ENCODE measurements at regions not wholly inside any gene's neighbourhood (a gene's known extent, or its start where the extent isn't known, plus 50 kb on each side); places are given as distances from the start of the nearest gene placed in this dataset.
"Not testable (repeated sequence)": the region's sequence is repeated elsewhere in the genome, so short reads cannot be mapped to it uniquely, and the experiment has no call there.

DNA sequence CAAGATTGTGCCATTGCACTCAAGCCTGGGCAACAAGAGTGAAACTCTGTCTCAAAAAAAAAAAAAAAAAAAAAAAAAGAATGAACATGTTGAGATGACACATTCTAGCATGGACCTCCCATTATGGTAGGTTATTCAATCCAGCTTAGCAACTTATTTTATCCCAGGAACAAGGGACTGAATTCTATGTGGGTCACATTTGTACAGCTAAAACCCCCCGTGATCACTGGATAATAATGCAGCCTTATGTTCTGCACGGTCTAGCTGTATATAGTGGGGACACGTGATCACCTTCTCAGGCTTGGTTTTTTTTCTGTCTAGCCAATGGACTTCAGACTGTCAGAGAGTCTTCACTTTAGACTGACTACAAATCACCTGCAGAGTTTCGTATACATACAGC is 115.2 kb upstream of the FRG1 start:
- DNase-seq (ENCODE audit: low read depth) = no peak

DNA sequence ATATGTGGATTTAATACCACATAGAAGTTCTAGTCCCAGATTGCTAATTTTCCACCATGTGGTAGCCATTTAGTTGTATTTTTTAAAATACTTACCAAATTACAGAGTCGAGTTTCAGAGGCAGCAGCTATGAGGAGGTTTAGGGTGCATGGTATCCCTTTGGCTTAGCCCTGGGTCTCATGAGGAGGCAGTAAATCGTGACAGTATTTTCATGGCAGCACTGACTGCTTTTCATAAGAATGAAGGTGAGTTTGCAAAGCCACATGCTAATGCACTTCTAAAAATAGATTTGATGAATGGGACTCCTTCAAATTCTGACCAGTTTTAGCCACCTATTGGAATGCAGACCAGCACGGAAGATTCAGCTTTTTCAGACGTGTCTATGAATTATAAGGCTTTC is 114.0 kb upstream of the FRG1 start:
- DNase-seq (ENCODE audit: low read depth) = no peak

DNA sequence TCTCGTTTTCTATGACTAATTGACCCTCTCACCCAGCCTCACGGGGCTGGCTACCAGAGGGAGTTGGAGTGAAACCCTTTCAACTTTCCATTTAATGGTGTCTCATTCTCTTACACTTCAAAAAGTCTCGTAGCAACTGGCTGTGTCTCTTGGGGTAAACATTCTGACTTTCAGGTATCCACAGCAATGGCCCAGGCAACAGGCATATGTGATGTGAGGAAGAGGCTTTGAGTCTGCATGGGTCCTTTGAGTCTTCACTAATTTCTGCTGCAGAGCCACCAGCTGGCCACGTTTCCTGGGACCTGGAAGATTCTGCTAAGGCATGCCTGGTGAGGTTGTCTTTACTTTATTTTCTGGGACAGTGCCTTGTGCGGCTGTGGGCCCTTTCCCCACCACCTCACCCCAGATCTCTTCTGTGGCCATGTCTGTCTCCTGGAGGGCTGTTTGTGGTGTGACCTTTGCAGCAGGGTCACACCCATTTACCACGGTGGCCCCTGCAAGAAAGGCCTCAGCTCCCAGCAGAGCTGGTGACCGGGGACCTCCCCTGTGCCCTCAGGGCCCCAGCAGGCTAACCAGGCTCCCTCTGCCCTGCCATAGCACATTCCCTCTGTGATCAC is 112.5 kb upstream of the FRG1 start:
- no peak for DNase-seq (ENCODE audit: low read depth)

DNA sequence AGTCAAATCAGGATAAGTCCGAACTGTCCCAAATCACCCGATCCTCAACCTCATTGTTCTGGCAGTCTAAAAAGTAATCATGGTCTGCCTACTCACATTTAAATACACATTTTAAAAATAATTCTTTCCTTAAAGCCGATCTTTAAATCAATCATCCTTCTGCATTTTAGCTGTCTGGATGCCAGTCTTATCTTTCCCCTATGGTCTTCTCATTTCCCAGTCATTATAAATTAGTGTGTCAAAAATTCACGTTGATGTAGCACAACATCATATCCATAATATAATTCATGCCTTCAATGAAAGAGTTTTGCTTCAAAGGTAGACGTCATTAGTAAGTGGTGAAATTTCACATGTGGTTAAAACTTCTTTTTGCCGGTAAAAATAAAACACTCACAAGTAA is 108.1 kb upstream of the FRG1 start:
- DNase-seq (ENCODE audit: low read depth) = no peak

- DNase-seq (ENCODE audit: low read depth) = no peak
Measured at GRCh38 chr4:189834616-189835015, 106.1 kb upstream of the FRG1 start.

- DNase-seq (ENCODE audit: low read depth) = no peak
Measured at GRCh38 chr4:189835505-189835904, 105.2 kb upstream of the FRG1 start.

DNA sequence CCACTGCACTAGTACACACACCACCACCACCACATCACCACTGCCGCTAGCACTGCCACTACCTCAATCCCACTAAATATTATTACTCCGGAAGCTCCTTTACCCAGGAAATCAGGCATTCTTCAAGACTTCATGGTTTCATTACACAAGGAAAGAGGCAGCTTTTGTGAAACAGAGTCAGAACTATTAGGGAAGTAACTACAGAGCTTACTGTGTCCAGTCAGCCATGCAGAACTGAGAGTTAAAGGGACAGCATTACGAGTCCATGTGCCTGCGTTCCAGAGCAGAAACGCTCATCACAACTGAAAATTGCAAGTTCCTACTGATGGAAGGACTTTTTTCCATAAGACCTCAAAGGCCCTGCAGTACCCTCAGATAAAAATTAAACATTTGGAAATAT is 103.2 kb upstream of the FRG1 start:
- no peak for DNase-seq (ENCODE audit: low read depth)

- no peak for DNase-seq (ENCODE audit: low read depth)
Measured at GRCh38 chr4:189838821-189839497, 101.7 kb upstream of the FRG1 start.

DNA sequence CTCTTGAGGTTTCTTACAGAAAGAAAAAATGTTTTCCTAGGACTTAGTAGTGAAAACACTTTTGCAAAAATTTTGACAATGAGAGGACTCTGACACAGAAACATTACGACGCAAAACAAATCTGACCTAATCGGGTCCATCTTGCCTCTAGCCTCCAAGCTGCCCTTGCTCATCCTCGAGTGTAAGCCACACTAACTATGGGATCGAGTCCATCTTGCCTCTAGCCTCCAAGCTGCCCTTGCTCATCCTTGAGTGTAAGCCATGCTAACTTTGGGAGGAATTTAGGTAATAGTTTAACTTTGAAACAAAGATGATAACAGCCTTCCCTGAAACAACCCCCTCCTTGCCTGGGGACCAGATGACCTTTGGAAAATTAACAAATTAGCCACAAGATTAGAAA is 100.3 kb upstream of the FRG1 start:
- DNase-seq (ENCODE audit: low read depth) = no peak

- no peak for DNase-seq (ENCODE audit: low read depth)
Measured at GRCh38 chr4:189843413-189844009, 97.2 kb upstream of the FRG1 start.

GRCh38 chr4:189845145-189845846 is 95.4 kb upstream of the FRG1 start:
- no peak for DNase-seq (ENCODE audit: low read depth)

DNA sequence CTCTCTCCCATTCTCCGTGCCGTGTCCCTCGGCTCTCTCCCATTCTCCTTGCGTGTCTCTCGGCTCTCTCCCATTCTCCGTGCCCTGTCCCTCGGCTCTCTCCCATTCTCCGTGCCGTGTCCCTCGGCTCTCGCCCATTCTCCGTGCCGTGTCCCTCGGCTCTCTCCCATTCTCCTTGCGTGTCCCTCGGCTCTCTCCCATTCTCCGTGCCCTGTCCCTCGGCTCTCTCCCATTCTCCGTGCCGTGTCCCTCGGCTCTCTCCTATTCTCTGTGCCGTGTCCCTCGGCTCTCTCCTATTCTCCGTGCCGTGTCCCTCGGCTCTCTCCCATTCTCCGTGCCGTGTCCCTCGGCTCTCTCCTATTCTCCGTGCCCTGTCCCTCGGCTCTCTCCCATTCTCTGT is 94.6 kb upstream of the FRG1 start:
- not testable (repeated sequence) for DNase-seq (ENCODE audit: low read depth)

- DNase-seq (ENCODE audit: low read depth) = not testable (repeated sequence)
Measured at GRCh38 chr4:189846608-189847007, 94.1 kb upstream of the FRG1 start.

DNA sequence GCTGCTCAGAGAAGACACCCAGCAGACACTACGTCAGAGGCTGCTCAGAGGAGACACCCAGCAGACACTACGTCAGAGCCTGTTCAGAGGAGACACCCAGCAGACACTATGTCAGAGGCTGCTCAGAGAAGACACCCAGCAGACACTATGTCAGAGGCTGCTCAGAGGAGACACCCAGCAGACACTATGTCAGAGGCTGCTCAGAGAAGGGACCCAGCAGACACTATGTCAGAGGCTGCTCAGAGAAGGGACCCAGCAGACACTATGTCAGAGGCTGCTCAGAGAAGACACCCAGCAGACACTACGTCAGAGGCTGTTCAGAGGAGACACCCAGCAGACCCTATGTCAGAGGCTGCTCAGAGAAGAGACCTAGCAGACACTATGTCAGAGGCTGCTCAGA is 92.0 kb upstream of the FRG1 start:
- DNase-seq (ENCODE audit: low read depth) = not testable (repeated sequence)

- no peak for DNase-seq (ENCODE audit: low read depth)
Measured at GRCh38 chr4:189850239-189850856, 90.3 kb upstream of the FRG1 start.

- no peak for DNase-seq (ENCODE audit: low read depth)
Measured at GRCh38 chr4:189858435-189858834, 82.2 kb upstream of the FRG1 start.

GRCh38 chr4:189861101-189861500 is 79.6 kb upstream of the FRG1 start:
- no peak for DNase-seq (ENCODE audit: low read depth)

DNA sequence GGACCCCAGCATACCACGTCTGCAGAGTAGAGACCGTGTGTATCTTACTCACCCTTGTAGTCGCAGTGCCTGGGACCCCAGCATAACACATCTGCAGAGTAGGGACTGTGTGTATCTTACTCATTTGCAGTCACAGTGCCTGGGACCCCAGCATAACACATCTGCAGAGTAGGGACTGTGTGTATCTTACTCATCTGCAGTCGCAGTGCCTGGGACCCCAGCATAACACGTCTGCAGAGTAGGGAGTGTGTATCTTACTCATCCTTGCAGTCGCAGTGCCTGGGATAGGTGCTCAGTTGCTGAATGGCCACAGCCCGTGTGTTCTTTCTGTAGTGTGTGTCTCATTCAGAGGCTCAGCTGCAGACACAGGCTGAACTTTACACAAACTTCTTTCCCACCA is 71.4 kb upstream of the FRG1 start:
- no peak for DNase-seq (ENCODE audit: low read depth)

DNA sequence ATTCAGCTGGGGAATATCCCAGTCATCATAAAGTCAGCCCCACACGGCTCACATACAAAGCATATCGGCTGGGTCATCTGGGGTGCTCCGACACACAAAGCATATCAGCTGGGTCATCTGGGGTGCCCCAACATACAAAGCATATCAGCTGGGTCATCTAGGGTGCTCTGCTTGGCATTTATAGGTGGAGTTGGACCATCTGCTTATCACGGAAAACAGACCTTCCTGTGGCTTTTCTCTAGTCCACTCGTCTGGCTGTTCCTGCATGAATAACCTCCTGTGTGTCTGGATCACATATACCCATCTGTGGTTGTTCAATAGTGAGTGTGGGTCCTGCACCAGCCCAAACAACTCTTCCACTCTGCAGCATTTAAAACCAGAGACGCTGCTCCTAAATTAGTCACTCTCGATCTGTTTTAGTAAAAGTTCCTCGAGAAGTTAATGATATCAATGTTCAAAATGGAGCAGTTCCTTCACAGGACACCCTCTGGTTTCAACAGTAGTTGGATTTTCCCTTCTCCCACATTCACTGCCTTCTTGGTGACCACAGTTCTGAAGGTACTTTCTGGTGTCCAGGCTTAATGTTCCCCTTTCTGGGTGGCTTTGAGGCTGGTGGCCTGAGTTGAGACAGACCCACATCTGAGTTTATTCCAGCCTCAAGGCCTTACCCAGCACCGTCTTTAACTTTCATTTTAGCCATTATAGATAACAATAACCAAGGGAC is 70.0 kb upstream of the FRG1 start:
- DNase-seq (ENCODE audit: low read depth) = no peak

- DNase-seq (ENCODE audit: low read depth) = no peak
Measured at GRCh38 chr4:189874591-189874990, 66.1 kb upstream of the FRG1 start.

- not testable (repeated sequence) for DNase-seq (ENCODE audit: low read depth)
Measured at GRCh38 chr4:189881190-189881589, 59.5 kb upstream of the FRG1 start.

DNA sequence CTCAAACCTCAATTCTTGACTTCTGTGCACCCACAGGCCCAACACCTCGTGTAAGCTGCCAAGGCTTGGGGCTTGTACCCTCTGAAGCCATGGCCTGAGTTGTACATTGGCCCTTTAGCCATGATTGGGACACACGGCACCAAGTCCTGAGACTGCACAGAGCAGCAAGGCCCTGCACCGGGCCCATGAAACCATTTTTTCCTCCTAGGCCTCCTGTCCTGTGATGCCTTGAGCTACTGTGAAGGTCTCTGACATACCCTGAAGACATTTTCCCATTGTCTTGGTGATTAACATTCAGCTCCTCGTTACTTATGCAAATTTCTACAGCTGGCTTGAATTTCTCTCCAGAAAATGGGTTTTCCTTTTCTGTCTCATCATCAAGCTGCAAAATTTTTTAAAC is 52.3 kb upstream of the FRG1 start:
- not testable (repeated sequence) for DNase-seq (ENCODE audit: low read depth)

Measured in activated T-cell treated with anti-CD3 and anti-CD28 coated beads for 1 hour (primary cell).